ENCODE measurements at regions not wholly inside any gene's neighbourhood (a gene's known extent, or its start where the extent isn't known, plus 50 kb on each side); places are given as distances from the start of the nearest gene placed in this dataset.
"Not testable (repeated sequence)": the region's sequence is repeated elsewhere in the genome, so short reads cannot be mapped to it uniquely, and the experiment has no call there.

GRCh38 chr1:841671-842425 is 81.9 kb upstream of the SAMD11 start:
- H2AFZ ChIP-seq (ENCODE audit: control insufficient read depth, low read depth, low read length); SMC1A ChIA-PET (ENCODE audit: uncharacterized antibody, unreplicated experiment); H3K4me2 ChIP-seq (ENCODE audit: control insufficient read depth, insufficient read depth); CTCF ChIA-PET; H3K79me2 ChIP-seq (ENCODE audit: control insufficient read depth, insufficient read depth, low read length); in situ Hi-C loops (cut with MboI); POLR2A ChIA-PET; intact Hi-C loops (cut with micrococcal nuclease; ENCODE audit: unreplicated experiment); H4K20me1 ChIP-seq (ENCODE audit: control insufficient read depth, insufficient read depth); RAD21 ChIA-PET (ENCODE audit: unreplicated experiment); H3K36me3 ChIP-seq (ENCODE audit: control insufficient read depth in 2 of 2, insufficient read depth in 2 of 2, low read length in 1 of 2); H3K27me3 ChIP-seq (replicated peaks in 1 of 2; ENCODE audit: control insufficient read depth in 2 of 2, insufficient read depth in 2 of 2, low read length in 1 of 2); ATAC-seq; DNase-seq (ENCODE audit: low read depth, low spot score); H3K9me3 ChIP-seq (replicated peaks; ENCODE audit: control insufficient read depth, insufficient read depth, low read length); BruUV-seq (replicated peaks); H3K4me1 ChIP-seq (ENCODE audit: control insufficient read depth, insufficient read depth, low read length); H3K27ac ChIP-seq (ENCODE audit: control insufficient read depth, insufficient read depth); H3K4me3 ChIP-seq; H3K9ac ChIP-seq (ENCODE audit: control insufficient read depth, insufficient read depth, low read length): not testable (repeated sequence)
- WGBS (ENCODE audit: insufficient coverage, insufficient replicate concordance, low lambda C conversion rate, missing lambda C conversion rate) = 53% methylated on average over 7 of the region's 15 CpGs
- peak; percentile 18 for FAIRE-seq

GRCh38 chr1:842799-843198 is 80.9 kb upstream of the SAMD11 start:
- H2AFZ ChIP-seq (ENCODE audit: control insufficient read depth, low read depth, low read length); H3K27ac ChIP-seq (ENCODE audit: control insufficient read depth, insufficient read depth); H3K4me2 ChIP-seq (ENCODE audit: control insufficient read depth, insufficient read depth); H4K20me1 ChIP-seq (ENCODE audit: control insufficient read depth, insufficient read depth); H3K79me2 ChIP-seq (ENCODE audit: control insufficient read depth, insufficient read depth, low read length); CTCF ChIA-PET; DNase-seq (ENCODE audit: low read depth, low spot score); RAD21 ChIA-PET (ENCODE audit: unreplicated experiment); H3K4me1 ChIP-seq (ENCODE audit: control insufficient read depth, insufficient read depth, low read length); ATAC-seq; SMC1A ChIA-PET (ENCODE audit: uncharacterized antibody, unreplicated experiment); H3K9ac ChIP-seq (ENCODE audit: control insufficient read depth, insufficient read depth, low read length); H3K9me3 ChIP-seq (replicated peaks; ENCODE audit: control insufficient read depth, insufficient read depth, low read length); H3K36me3 ChIP-seq (ENCODE audit: control insufficient read depth in 2 of 2, insufficient read depth in 2 of 2, low read length in 1 of 2); H3K27me3 ChIP-seq (replicated peaks in 1 of 2; ENCODE audit: control insufficient read depth in 2 of 2, insufficient read depth in 2 of 2, low read length in 1 of 2); POLR2A ChIA-PET; intact Hi-C loops (cut with micrococcal nuclease; ENCODE audit: unreplicated experiment); FAIRE-seq; H3K4me3 ChIP-seq; BruUV-seq (replicated peaks); in situ Hi-C loops (cut with MboI): not testable (repeated sequence)
- WGBS (ENCODE audit: insufficient coverage, insufficient replicate concordance, low lambda C conversion rate, missing lambda C conversion rate) = 92% methylated on average over 10 of the region's 10 CpGs

GRCh38 chr1:843946-844345 is 79.8 kb upstream of the SAMD11 start:
- DNase-seq (ENCODE audit: low read depth, low spot score); H3K27ac ChIP-seq (ENCODE audit: control insufficient read depth, insufficient read depth); H3K4me3 ChIP-seq; CTCF ChIA-PET; H2AFZ ChIP-seq (ENCODE audit: control insufficient read depth, low read depth, low read length); in situ Hi-C loops (cut with MboI); H3K36me3 ChIP-seq (ENCODE audit: control insufficient read depth in 2 of 2, insufficient read depth in 2 of 2, low read length in 1 of 2); H3K27me3 ChIP-seq (replicated peaks in 1 of 2; ENCODE audit: control insufficient read depth in 2 of 2, insufficient read depth in 2 of 2, low read length in 1 of 2); POLR2A ChIA-PET; intact Hi-C loops (cut with micrococcal nuclease; ENCODE audit: unreplicated experiment); H3K4me1 ChIP-seq (ENCODE audit: control insufficient read depth, insufficient read depth, low read length); H3K4me2 ChIP-seq (ENCODE audit: control insufficient read depth, insufficient read depth); SMC1A ChIA-PET (ENCODE audit: uncharacterized antibody, unreplicated experiment); BruUV-seq (replicated peaks); H3K9ac ChIP-seq (ENCODE audit: control insufficient read depth, insufficient read depth, low read length); H4K20me1 ChIP-seq (ENCODE audit: control insufficient read depth, insufficient read depth); FAIRE-seq; ATAC-seq; H3K9me3 ChIP-seq (replicated peaks; ENCODE audit: control insufficient read depth, insufficient read depth, low read length); H3K79me2 ChIP-seq (ENCODE audit: control insufficient read depth, insufficient read depth, low read length): not testable (repeated sequence)
- RAD21 ChIA-PET (ENCODE audit: unreplicated experiment) = interaction anchor here (0.7 kb wide), 1 partner anchor 807 kb away, joined by 5 read pairs; no protein-coding TSS in a partner anchor
- 95% methylated on average over 5 of the region's 5 CpGs for WGBS (ENCODE audit: insufficient coverage, insufficient replicate concordance, low lambda C conversion rate, missing lambda C conversion rate)
